Putamen (tissue), 1 donor: ENCODE measurements at regions not wholly inside any gene's neighbourhood (a gene's known extent, or its start where the extent isn't known, plus 50 kb on each side); places are given as distances from the start of the nearest gene placed in this dataset.
"Not testable (repeated sequence)": the region's sequence is repeated elsewhere in the genome, so short reads cannot be mapped to it uniquely, and the experiment has no call there.

Experiments used
- DNase-seq: peaks from one replicate; pipeline ENCODE4 v3.0.0-alpha.2; 2016; ENCODE audit warnings: low spot score

DNA sequence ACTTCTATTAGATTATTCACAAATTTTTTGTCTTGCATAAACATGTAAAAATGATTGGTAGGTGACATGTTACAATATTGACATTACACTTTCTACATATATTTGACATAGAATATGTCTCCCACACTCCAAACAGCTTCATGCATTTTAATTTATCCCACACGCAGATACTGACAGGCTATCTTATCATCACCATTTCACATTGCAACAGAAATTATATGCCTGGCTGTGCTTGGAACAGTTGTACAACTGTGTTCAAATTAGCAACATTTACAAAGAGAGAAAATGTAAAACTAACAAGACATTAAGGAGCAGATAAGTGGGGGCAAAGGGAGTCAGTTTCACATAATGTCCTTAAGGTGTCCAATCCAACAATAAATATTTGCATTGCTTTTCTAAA is 1208.5 kb downstream of the NSUN3 start:
- DNase-seq = no peak

DNA sequence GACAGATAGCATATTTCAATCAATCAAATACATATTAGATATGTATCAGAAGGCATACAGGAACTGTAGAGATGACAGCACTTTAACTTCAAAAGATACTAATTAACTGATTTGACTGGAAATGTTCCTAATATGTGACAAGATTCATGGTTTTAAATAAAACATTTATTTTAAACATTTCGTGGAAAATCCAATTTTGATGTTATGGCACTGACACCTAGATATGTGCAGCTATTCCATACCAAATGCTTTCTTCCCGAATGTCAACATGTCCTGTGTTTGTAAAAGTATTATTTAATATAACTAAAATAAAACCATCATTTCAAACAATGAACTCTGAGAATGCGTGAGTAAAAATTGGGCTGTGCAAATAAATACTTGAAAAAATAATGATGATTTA is 1209.3 kb downstream of the NSUN3 start:
- no peak for DNase-seq

GRCh38 chr3:95272781-95273180 is 1209.9 kb downstream of the NSUN3 start:
- no peak for DNase-seq

GRCh38 chr3:95277613-95278012 is 1214.8 kb downstream of the NSUN3 start:
- DNase-seq = no peak

DNA sequence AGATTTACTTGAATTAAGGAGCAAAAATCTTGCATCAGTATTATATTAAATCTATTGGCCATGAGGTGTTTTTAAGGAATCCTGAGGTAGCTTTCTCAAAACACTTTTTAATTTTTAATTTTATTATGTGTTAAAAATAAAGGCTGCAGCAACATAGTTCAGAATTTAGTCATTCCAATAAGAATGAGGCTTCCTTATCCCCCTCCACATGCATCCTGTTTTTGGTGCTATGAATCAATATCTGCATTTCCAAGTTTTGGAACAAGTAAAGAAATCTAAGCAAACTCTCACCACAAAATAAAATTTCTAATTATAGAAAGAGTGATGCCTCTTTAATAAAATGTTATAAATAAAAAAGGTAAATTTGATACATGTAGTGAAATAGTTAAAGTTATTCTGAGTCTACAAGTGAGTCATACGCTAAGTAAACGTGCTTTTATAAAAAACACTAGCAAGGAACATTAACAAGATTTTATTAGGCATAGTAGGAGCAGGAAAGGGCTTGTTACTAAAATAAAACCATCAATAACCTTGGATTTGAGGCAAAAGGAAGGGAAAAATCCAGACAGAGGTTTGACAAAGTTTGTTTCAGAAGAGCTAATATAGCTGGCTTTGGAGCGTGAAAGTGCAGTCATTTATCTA is 1218.0 kb downstream of the NSUN3 start:
- no peak for DNase-seq

GRCh38 chr3:95289295-95289694 is 1226.4 kb downstream of the NSUN3 start:
- DNase-seq = no peak

DNA sequence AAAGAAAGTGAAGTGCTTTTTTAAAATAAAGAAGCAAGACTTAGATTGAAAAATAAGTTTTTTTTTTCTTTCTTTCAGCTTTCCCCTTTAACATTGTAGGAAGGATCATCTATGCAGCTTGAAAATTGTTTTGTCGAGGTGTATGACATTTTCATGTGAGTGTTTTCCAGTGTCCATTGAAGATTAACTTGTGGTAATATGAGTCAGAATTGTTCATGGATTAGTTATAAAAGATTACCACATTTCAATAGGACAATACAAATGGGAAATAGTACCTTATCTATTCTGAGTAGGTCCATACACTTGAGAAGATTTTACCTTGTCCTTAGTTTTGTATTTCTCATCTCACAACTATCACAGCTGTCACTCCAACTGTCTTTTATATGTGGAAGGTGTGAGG is 1234.7 kb downstream of the NSUN3 start:
- no peak for DNase-seq

- DNase-seq = no peak
Observed at GRCh38 chr3:95302044-95302443, 1239.2 kb downstream of the NSUN3 start.

GRCh38 chr3:95310560-95310959 is 1247.7 kb downstream of the NSUN3 start:
- no peak for DNase-seq

- no peak for DNase-seq
Observed at GRCh38 chr3:95311272-95311671, 1248.4 kb downstream of the NSUN3 start.

- DNase-seq = no peak
Observed at GRCh38 chr3:95312650-95313049, 1249.8 kb downstream of the NSUN3 start.

DNA sequence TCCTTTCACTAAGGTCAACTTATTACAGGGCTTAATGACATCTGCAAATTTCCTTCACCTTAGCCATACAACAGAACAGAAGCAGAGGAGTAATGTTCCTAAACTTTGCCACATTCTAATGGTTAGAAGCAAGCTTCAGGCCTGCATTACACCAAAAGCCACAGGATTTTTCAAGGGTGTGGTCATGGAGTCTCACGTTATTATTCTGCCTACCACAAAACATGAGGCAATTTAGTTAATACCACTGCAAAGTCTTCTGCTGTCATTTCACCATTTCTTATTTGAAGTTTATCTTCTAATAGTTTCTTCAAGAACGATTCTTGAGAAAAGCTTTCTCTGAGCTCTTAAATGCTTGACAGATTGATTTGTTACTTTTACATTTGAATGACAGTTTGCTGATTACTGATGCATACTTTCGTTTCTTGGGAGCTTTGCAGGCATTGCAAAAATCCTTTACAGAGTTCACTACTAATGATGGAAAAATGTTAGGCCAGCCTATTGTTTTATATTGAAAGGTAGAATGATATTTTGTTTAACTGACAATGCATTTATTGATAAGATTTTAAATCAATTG is 1257.1 kb downstream of the NSUN3 start:
- peak; percentile 7 for DNase-seq

- no peak for DNase-seq
Observed at GRCh38 chr3:95327478-95327877, 1264.6 kb downstream of the NSUN3 start.

GRCh38 chr3:95333826-95334225 is 1271.0 kb downstream of the NSUN3 start:
- no peak for DNase-seq

GRCh38 chr3:95334461-95334860 is 1271.6 kb downstream of the NSUN3 start:
- DNase-seq = no peak

DNA sequence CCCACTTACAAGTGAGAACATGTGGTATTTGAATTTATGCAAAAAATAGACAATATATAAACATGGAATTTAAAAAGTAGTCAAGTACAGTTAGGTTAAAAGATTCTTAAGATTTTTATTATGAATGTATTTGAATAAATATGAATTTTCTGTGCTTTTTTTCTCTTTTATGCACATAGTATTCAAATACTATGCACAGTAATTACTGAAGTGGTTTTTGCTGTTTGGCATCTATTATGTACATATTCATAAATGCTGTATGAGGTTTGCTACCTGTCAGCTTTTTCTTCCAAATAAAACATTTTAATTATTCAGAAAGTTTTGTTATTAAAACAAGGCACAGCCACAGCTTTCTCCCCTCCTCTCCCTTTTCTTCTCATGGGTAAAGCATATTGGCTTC is 1272.7 kb downstream of the NSUN3 start:
- DNase-seq = no peak

DNA sequence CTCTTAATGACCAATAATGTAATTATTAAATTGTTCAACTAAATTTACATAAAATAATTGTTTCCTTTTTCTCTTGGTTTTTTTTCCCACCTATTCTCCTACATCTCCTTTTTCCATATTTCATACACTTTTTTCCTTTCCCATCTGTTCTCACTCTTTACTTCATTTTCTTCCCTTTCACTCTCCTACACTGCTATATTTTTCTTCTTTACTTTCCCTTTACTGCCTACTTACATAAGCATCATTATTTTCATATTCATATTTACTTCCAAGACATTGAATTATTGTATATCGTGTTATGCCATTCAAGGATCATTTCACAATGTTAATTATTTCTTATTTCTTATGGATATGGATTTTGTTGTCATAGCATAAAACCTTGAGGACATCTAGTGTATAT is 1275.6 kb downstream of the NSUN3 start:
- no peak for DNase-seq

DNA sequence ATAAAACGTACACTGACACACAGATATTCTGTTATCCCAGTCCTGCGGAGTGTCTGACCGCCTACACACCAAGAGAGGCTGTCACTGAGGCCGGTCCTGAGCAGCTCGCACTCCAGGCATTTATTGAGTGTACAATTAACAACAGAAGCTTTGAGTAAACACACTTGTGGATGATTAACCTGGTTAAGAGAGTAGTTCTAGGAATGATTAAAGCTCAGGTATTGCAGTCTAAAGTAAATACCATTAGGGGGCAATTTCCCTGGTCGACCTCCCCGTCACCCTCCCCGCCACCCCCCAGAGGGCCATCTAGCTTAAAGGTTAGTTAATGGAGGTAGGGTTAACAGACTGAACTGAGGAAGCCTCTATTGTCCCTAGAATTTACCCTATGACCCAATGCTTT is 1278.5 kb downstream of the NSUN3 start:
- DNase-seq = no peak

GRCh38 chr3:95343228-95343627 is 1280.4 kb downstream of the NSUN3 start:
- no peak for DNase-seq

DNA sequence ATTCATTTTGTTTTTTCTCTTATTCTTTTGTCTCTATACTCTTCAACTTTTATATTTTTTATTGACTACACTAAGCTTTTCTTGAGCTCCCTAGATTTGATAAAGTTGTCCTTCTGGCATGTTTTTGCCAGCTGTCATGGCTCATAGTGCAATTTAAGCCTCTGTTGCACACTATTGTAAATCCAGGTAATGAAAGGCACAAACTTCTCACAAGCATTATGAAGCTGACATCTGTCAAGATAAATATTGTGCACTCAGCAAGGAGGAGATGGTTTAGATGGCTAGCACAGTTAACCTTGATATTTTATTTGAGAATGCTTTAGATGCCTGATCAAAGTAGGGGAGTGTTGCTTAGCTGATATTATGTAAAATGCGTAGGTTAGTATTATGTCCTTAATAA is 1280.9 kb downstream of the NSUN3 start:
- no peak for DNase-seq

- not testable (repeated sequence) for DNase-seq
Observed at GRCh38 chr3:95347936-95348335, 1285.1 kb downstream of the NSUN3 start.

DNA sequence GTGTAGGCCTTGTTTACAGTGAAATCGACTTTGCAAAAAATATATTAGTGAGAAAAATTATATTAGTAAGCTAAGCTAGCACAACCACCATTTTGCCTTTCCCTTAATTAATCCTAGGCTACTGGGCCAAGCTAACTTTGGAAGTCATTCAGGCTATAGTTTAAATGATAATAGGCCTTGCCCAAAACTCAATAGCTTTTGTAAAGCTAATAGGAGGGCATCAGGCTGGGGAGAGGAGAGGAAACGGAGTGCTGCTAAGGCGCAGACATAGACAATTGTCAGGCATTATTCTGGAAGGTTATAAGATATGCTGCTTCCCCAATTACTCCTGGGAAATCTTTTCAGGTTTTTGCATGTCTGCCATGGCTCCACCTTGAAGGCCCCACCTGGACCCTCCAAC is 1286.0 kb downstream of the NSUN3 start:
- DNase-seq = no peak

DNA sequence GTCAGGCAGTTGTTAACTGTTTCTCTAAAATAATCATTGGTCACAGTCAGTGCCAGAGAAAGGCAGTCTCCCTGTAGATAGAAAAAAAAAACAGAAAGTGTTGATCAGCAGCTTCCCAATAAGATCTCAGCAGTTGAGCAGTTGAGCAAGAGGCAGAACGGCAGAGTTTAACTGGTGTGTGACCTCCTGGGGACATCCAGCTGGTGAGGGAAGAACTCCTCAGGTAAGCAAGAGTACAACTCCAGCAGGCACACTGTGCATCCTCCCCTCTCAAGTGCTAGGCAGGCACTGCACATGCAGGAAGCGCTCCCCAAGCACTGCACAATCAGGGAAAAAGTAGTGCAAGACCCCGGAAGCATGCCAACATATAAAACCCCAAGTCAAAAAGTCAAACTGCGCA is 1287.2 kb downstream of the NSUN3 start:
- DNase-seq = no peak

DNA sequence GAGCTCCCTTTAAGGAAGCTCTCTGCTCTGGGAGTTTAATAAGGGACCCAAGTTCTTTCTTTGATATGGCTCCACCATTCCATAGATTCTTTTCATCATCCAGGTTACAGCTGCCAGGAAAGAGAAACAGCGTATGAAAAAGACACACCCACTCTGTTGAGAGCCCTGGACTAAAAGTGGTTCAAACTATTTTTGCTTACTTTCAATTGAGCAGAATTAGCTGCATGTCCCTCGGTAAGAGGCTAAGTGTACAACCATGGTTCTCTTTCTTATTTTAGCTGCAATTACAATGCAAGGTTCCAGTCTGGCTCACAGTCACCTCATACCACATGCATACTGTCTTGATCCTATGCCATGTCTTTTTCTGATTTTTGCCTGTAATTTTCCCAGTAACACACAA is 1288.3 kb downstream of the NSUN3 start:
- DNase-seq = no peak
